ENCODE measurements at regions not wholly inside any gene's neighbourhood (a gene's known extent, or its start where the extent isn't known, plus 50 kb on each side); places are given as distances from the start of the nearest gene placed in this dataset.

- no peak overlapping the region for H2BK5ac ChIP-seq (ENCODE audit: insufficient read length, low read length)
- H2BK12ac ChIP-seq (ENCODE audit: insufficient read length, low read depth, low read length) = no peak overlapping the region
- H3K4me1 ChIP-seq (ENCODE audit: insufficient read depth, low read length) = no peaks in the 10 kb centered on the region; the same call in 1 of the 2 replicates
- H3K4me2 ChIP-seq (ENCODE audit: insufficient read depth, insufficient read length, low read length) = no peak overlapping the region
- no peaks in the 10 kb centered on the region for H3K9me3 ChIP-seq (ENCODE audit: control insufficient read depth, low read depth, low read length)
- H3T11ph ChIP-seq (ENCODE audit: low read length) = no peak overlapping the region
- no peak overlapping the region for H4K91ac ChIP-seq (ENCODE audit: insufficient read length, low read depth, low read length)
- no peaks in the 10 kb centered on the region for H3K23me2 ChIP-seq (ENCODE audit: insufficient read length, low read depth, low read length, poor library complexity, severe bottlenecking)
- no peak overlapping the region for H4K8ac ChIP-seq (replicated peaks; ENCODE audit: insufficient read length, low read depth, low read length)
- Mint-ChIP-seq H3K36me3 (ENCODE audit: insufficient read depth in 1 of 3, low read depth in 3 of 3) (peaks cover 12 to 32% (median 19%) of the 10 kb centered on the region in 3 experiments), H3K9me3 (peaks cover 20 to 30% of the 10 kb centered on the region in 2 experiments), H3K4me3 (no peak overlapping the region), H3K4me1 (peaks cover 3 to 9% of the 10 kb centered on the region in 2 experiments; a peak in 2 of 4 replicates), H3K27me3 (ENCODE audit: low read depth) (peaks cover 1% of the 10 kb centered on the region; the same call in 1 of the 2 replicates), H3K27ac (no peak overlapping the region)
- H2AFZ ChIP-seq (ENCODE audit: low read length) = no peak overlapping the region
- no peak overlapping the region for H2BK20ac ChIP-seq (ENCODE audit: low read depth, low read length, poor library complexity, severe bottlenecking)
- H3K27ac ChIP-seq (ENCODE audit: insufficient read length, low read depth, low read length) = no peak overlapping the region
- H3K79me2 ChIP-seq (ENCODE audit: insufficient read depth, low read length) = no peaks in the 10 kb centered on the region
- no CpG with 5 or more reads among the region's 2 CpGs for WGBS (ENCODE audit: extremely low coverage, insufficient read length, low lambda C conversion rate)
- no peaks in the 10 kb centered on the region for H4K20me1 ChIP-seq (ENCODE audit: control insufficient read depth, insufficient read depth, insufficient read length)
- no peak overlapping the region for H2BK120ac ChIP-seq (ENCODE audit: low read depth, low read length, poor library complexity, severe bottlenecking)
- H3K23ac ChIP-seq (ENCODE audit: insufficient read length, low read depth, low read length) = no peak overlapping the region
- H2BK15ac ChIP-seq (ENCODE audit: low read depth, low read length) = no peak overlapping the region
- no peak overlapping the region for H3K56ac ChIP-seq (ENCODE audit: insufficient read length, low read depth, low read length)
- no peaks in the 10 kb centered on the region for H3K79me1 ChIP-seq (ENCODE audit: insufficient read depth, low read depth, low read length, poor library complexity, severe bottlenecking)
- no peak overlapping the region for H2AK5ac ChIP-seq (ENCODE audit: insufficient read length, low read length)
- DNase-seq = no peak
- no peaks in the 10 kb centered on the region for H3K27me3 ChIP-seq (ENCODE audit: insufficient read depth, low read length)
- no peak overlapping the region for H3K14ac ChIP-seq (ENCODE audit: insufficient read depth, low read length)
- no peak overlapping the region for H4K5ac ChIP-seq (ENCODE audit: insufficient read length, low read depth, low read length)
- H3K9ac ChIP-seq (ENCODE audit: extremely low read depth, insufficient read length, low read length) = no peak overlapping the region
- no peak for TF ChIP-seq CTCF (conservative IDR thresholded peaks at IDR 0.05)
- no peak overlapping the region for H3K18ac ChIP-seq (ENCODE audit: insufficient read length, low read depth, low read length)
- no peak overlapping the region for H3K4ac ChIP-seq (ENCODE audit: low read depth, low read length)
Observed at GRCh38 chr2:8204711-8205110, 477.1 kb upstream of the ID2 start.

All from H9 (cell line).